A673 (cell line): ENCODE measurements at regions not wholly inside any gene's neighbourhood (a gene's known extent, or its start where the extent isn't known, plus 50 kb on each side); places are given as distances from the start of the nearest gene placed in this dataset.

Experiments
- BruUV-seq: library from RNA; stranded (reverse); fragments of 400-500 nt; replicated peaks from 2 replicates; lab custom pipeline; 2021; lab: Mats Ljungman, UMichigan
- CTCF ChIA-PET: fragments of 300-600 bp; sonication (Branson Sonifier 250); formaldehyde crosslinking; loops from one replicate; lab custom pipeline; 2022; ENCODE audit warnings: antibody characterized with exemption; lab: Charles Lee
- POLR2A ChIA-PET: fragments of 300-600 bp; sonication (Branson Sonifier 250); formaldehyde crosslinking; loops from one replicate; lab custom pipeline; 2022; ENCODE audit warnings: antibody characterized with exemption; ENCODE audit not compliant: low non-redundant PET; lab: Charles Lee
- DNase-seq: peaks from one replicate; pipeline ENCODE4 v3.0.0-alpha.2; 2015; ENCODE audit warnings: low spot score
- H3K27ac ChIP-seq: fragments of 200-600 bp; sonication (generic); 2 replicates; pipeline ENCODE4 v1.5.1; 2016; ENCODE audit warnings: mixed run types, low read depth, mild to moderate bottlenecking, mixed read lengths, antibody characterized with exemption, low read length; ENCODE audit not compliant: poor library complexity, severe bottlenecking
- H3K27me3 ChIP-seq: fragments of 200-600 bp; sonication (generic); replicated peaks from 2 replicates; pipeline ENCODE4 v1.6.1; 2017; ENCODE audit warnings: mixed run types, low read depth, mild to moderate bottlenecking, mixed read lengths, antibody characterized with exemption, low read length; ENCODE audit not compliant: insufficient read depth, poor library complexity
- H3K36me3 ChIP-seq: fragments of 200-600 bp; sonication (generic); 2 replicates; pipeline ENCODE4 v1.6.1; 2016; ENCODE audit warnings: mixed run types, mild to moderate bottlenecking, mixed read lengths, antibody characterized with exemption, low read length; ENCODE audit not compliant: insufficient read depth, poor library complexity, severe bottlenecking
- H3K4me1 ChIP-seq: fragments of 200-600 bp; sonication (generic); 2 replicates; pipeline ENCODE4 v1.6.1; 2017; ENCODE audit warnings: mixed run types, mild to moderate bottlenecking, mixed read lengths, antibody characterized with exemption, low read length; ENCODE audit not compliant: insufficient read depth, poor library complexity, severe bottlenecking
- H3K4me3 ChIP-seq: fragments of 200-600 bp; sonication (generic); 2 replicates; pipeline ENCODE4 v1.5.1; 2016; ENCODE audit warnings: low read depth, mixed run types, mild to moderate bottlenecking, mixed read lengths, low read length; ENCODE audit not compliant: poor library complexity, severe bottlenecking
- H3K9me3 ChIP-seq: fragments of 200-600 bp; sonication (generic); 2 replicates; pipeline ENCODE4 v1.6.1; 2016; ENCODE audit warnings: mixed run types, low read depth, mild to moderate bottlenecking, mixed read lengths, antibody characterized with exemption, low read length; ENCODE audit not compliant: poor library complexity, severe bottlenecking
- CTCF ChIP-seq: fragments of 300-800, 200-600 bp; sonication (generic); conservative IDR thresholded peaks from 2 replicates; pipeline ENCODE4 v1.5.1; 2017; ENCODE audit warnings: low read depth, mild to moderate bottlenecking, antibody characterized with exemption, low read length, moderate library complexity, mixed read lengths
- EZH2 ChIP-seq: fragments of 200-600 bp; sonication (generic); IDR thresholded peaks from 2 replicates; pipeline ENCODE4 v1.6.1; 2017; ENCODE audit warnings: borderline replicate concordance, low read depth, mild to moderate bottlenecking, mixed read lengths, antibody characterized with exemption, low read length; ENCODE audit not compliant: poor library complexity, severe bottlenecking
- intact Hi-C: fragments of 100-400 bp; cut with micrococcal nuclease; formaldehyde crosslinking; loops from one replicate; pipeline ENCODE4 v1.10.0; 2022; ENCODE audit not compliant: unreplicated experiment

GRCh38 chr15:91424001-91424400, 323.9 kb downstream of the SV2B start:
- TF ChIP-seq CTCF (no peak), EZH2 (no peak)
- ChIA-PET CTCF (no interaction called here), POLR2A (interaction anchor here (0.6 kb wide), 1 partner anchor 93 kb away, joined by 3 read pairs; no protein-coding TSS in a partner anchor)
- BruUV-seq = no TSS peak
- no peak overlapping the region for H3K27ac ChIP-seq
- H3K9me3 ChIP-seq = no peaks in the 10 kb centered on the region
- H3K36me3 ChIP-seq = no peaks in the 10 kb centered on the region
- H3K27me3 ChIP-seq = no peaks in the 10 kb centered on the region
- H3K4me1 ChIP-seq = no peaks in the 10 kb centered on the region
- intact Hi-C loops = no loop called here
- DNase-seq = no peak
- no peak overlapping the region for H3K4me3 ChIP-seq

GRCh38 chr15:91426412-91426811, 326.4 kb downstream of the SV2B start:
- DNase-seq = no peak
- H3K27me3 ChIP-seq = no peaks in the 10 kb centered on the region
- no peaks in the 10 kb centered on the region for H3K4me1 ChIP-seq
- H3K4me3 ChIP-seq = no peak overlapping the region
- CTCF ChIA-PET = no interaction called here
- no peaks in the 10 kb centered on the region for H3K9me3 ChIP-seq
- POLR2A ChIA-PET = no interaction called here
- intact Hi-C loops = no loop called here
- BruUV-seq = no TSS peak
- H3K36me3 ChIP-seq = no peaks in the 10 kb centered on the region
- TF ChIP-seq EZH2 (no peak), CTCF (no peak)
- H3K27ac ChIP-seq = no peak overlapping the region

- CTCF ChIA-PET = no interaction called here
- BruUV-seq = no TSS peak
- DNase-seq = no peak
- Histone ChIP-seq H3K27me3 (no peaks in the 10 kb centered on the region), H3K9me3 (no peaks in the 10 kb centered on the region), H3K4me1 (no peaks in the 10 kb centered on the region), H3K4me3 (no peak overlapping the region), H3K27ac (no peak overlapping the region), H3K36me3 (no peaks in the 10 kb centered on the region)
- POLR2A ChIA-PET = no interaction called here
- intact Hi-C loops = no loop called here
- no peak for TF ChIP-seq CTCF
- TF ChIP-seq EZH2 = no peak
Measured at GRCh38 chr15:91429973-91430372, 329.9 kb downstream of the SV2B start.
